Glomerular endothelial cell (primary cell): ENCODE measurements at regions not wholly inside any gene's neighbourhood (a gene's known extent, or its start where the extent isn't known, plus 50 kb on each side); places are given as distances from the start of the nearest gene placed in this dataset.

Experiments
- DNase-seq: peaks from one replicate; pipeline ENCODE4 v3.0.0-alpha.2; 2011; ENCODE audit warnings: low read depth, low spot score; ENCODE audit errors: extremely low read depth

GRCh38 chr9:82565188-82565969 is 497.6 kb downstream of the RASEF start:
- DNase-seq = no peak

GRCh38 chr9:82567953-82568352 is 495.0 kb downstream of the RASEF start:
- no peak for DNase-seq

GRCh38 chr9:82570226-82570625 is 492.7 kb downstream of the RASEF start:
- no peak for DNase-seq

- DNase-seq = no peak
These were observed 491.4 kb downstream of the RASEF start for GRCh38 chr9:82571540-82571939.

GRCh38 chr9:82572146-82572545 is 490.8 kb downstream of the RASEF start:
- no peak for DNase-seq

- DNase-seq = no peak
These were observed 488.0 kb downstream of the RASEF start for GRCh38 chr9:82574911-82575310.

- DNase-seq = no peak
These were observed 482.0 kb downstream of the RASEF start for GRCh38 chr9:82580921-82581320.

GRCh38 chr9:82581516-82581915 is 481.4 kb downstream of the RASEF start:
- DNase-seq = no peak

GRCh38 chr9:82581935-82582334 is 481.0 kb downstream of the RASEF start:
- no peak for DNase-seq

GRCh38 chr9:82582693-82583092 is 480.2 kb downstream of the RASEF start:
- no peak for DNase-seq

GRCh38 chr9:82583524-82583923 is 479.4 kb downstream of the RASEF start:
- no peak for DNase-seq

GRCh38 chr9:82584349-82584863 is 478.5 kb downstream of the RASEF start:
- DNase-seq = no peak

GRCh38 chr9:82586918-82587356 is 476.0 kb downstream of the RASEF start:
- DNase-seq = no peak

- DNase-seq = no peak
These were observed 474.4 kb downstream of the RASEF start for GRCh38 chr9:82588301-82589180.

- DNase-seq = no peak
These were observed 472.1 kb downstream of the RASEF start for GRCh38 chr9:82590845-82591244.

GRCh38 chr9:82593501-82593900 is 469.4 kb downstream of the RASEF start:
- DNase-seq = no peak

GRCh38 chr9:82597241-82598203 is 465.4 kb downstream of the RASEF start:
- no peak for DNase-seq

GRCh38 chr9:82598241-82599039 is 464.5 kb downstream of the RASEF start:
- no peak for DNase-seq

- DNase-seq = no peak
These were observed 463.5 kb downstream of the RASEF start for GRCh38 chr9:82599336-82599949.
